ENCODE measurements at regions not wholly inside any gene's neighbourhood (a gene's known extent, or its start where the extent isn't known, plus 50 kb on each side); places are given as distances from the start of the nearest gene placed in this dataset.

DNA sequence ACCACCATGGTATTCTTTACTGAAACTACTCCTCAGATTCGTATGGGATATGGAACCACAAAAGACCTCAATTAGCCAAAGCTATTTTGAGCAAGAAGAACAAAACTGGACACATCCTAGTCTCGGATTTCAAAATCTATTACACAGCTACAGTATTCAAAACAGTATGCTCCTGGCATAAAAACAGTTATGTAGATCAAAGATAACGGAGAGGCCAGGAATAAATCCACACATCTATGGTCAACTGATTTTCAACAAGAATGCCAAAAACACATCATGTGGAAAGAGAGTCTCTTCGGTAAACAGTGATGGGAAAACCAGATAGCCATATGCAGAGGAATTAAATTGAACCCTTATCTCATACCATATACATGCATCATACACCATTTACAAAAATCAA is 155.3 kb downstream of the SPCS3 start:
- DNase-seq (ENCODE audit: low read depth in 2 of 2), result peak in 1 of 2 donors; percentile 24
- no peak overlapping the region for H3K4me3 ChIP-seq (replicated peaks in 1 of 2; ENCODE audit: low read depth in 2 of 2, low read length in 2 of 2)
- TF ChIP-seq CTCF (IDR thresholded peaks at IDR 0.05; ENCODE audit: low read depth, low read length), result no peak

DNA sequence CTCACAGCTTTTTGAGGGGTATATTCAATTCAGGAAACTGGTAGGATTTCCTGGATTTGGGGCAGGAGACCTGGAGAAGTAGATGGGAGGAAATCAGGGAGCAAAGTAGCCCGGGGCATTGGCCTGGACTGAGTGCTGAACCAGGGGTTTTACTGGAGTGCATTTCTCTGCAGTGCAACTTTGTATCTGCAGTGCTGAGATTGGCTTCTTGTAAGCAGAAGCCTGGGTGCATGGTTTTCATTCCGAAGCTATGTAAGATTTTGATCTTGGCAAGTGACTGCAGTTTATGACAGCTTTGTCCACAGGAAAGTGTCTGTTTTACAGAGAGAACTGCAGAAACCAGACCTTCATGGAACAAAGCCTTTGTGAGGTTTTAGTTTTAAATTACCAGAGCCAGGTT is 158.3 kb downstream of the SPCS3 start:
- no peak for TF ChIP-seq CTCF (IDR thresholded peaks at IDR 0.05; ENCODE audit: low read depth, low read length)
- peak in 1 of 2 donors; percentile 29 for DNase-seq (ENCODE audit: low read depth in 2 of 2)
- H3K4me3 ChIP-seq (replicated peaks in 1 of 2; ENCODE audit: low read depth in 2 of 2, low read length in 2 of 2), result no peak overlapping the region

DNA sequence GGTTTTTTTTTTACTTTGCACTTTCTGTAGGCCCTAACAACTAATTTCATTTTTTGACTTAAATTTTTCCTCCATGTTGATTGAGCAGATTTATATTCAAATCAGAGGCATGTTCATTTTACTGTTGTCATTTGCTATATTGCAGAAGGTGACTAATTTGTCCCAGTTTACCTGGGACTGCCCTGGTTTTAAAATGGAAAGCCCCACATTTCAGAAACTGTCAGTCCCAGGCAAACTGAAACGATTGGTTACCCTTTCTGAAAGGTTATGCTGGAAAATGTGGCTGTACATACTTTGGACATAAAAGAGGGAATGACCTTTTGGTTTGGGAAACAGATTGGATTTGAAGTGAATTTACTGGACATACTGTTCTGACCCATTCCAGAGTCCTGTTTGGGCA is 160.0 kb downstream of the SPCS3 start:
- no peak for DNase-seq (ENCODE audit: low read depth in 2 of 2)
- TF ChIP-seq CTCF (IDR thresholded peaks at IDR 0.05; ENCODE audit: low read depth, low read length), result no peak
- no peak overlapping the region for H3K4me3 ChIP-seq (replicated peaks in 1 of 2; ENCODE audit: low read depth in 2 of 2, low read length in 2 of 2)

DNA sequence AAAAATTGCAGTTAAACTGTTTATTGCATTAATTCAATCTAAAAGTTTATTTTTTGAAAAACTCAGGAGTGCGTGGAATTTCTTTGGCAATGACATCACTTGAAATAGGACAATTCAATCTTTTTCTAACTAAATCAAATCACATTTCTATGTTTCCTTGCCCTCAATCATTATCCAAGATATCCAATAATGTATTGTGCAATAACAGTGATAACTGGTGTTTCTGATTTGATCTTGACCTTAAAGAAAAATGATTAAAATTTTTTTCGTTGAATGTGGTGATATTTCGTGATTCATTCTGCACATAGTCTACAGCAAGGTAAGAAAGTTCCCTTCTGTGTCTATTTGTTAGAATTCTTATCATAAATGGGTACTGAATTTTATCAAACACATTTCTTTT is 163.2 kb downstream of the SPCS3 start:
- H3K4me3 ChIP-seq (replicated peaks in 1 of 2; ENCODE audit: low read depth in 2 of 2, low read length in 2 of 2), result no peak overlapping the region
- DNase-seq (ENCODE audit: low read depth in 2 of 2), result no peak
- TF ChIP-seq CTCF (IDR thresholded peaks at IDR 0.05; ENCODE audit: low read depth, low read length), result no peak

DNA sequence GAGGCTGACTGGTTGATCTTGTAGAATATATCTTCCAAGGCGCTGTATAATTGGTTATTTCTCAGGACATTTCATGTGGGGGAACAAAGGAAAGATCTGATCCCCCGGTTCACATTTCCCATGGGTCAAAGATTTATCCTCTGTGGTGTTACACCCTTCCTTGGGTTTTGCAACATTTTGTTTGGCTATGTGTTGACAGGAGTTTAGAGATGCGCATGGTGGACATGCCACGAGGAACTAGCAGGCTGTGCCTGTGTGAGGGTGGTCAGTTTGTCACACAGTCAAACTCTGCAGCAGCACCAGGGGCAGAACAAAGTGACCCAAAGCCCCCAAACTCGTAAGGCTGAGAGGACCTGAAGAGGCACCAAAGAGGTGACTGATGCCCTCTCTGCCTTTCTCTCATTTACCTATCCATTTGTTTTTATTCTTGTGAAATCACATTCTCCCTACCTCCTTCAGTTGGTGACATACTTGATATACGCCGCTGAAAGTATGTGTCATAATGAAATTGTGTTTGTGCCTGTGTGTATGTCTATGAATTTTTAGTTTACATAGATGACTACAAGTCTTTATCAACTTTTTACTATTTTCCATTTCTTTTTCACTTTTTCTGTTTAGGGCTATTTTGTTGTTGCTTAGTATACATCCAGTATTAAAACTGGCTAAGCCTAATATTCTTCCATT is 164.7 kb downstream of the SPCS3 start:
- TF ChIP-seq CTCF (IDR thresholded peaks at IDR 0.05; ENCODE audit: low read depth, low read length), result no peak
- no peak overlapping the region for H3K4me3 ChIP-seq (replicated peaks in 1 of 2; ENCODE audit: low read depth in 2 of 2, low read length in 2 of 2)
- no peak for DNase-seq (ENCODE audit: low read depth in 2 of 2)

DNA sequence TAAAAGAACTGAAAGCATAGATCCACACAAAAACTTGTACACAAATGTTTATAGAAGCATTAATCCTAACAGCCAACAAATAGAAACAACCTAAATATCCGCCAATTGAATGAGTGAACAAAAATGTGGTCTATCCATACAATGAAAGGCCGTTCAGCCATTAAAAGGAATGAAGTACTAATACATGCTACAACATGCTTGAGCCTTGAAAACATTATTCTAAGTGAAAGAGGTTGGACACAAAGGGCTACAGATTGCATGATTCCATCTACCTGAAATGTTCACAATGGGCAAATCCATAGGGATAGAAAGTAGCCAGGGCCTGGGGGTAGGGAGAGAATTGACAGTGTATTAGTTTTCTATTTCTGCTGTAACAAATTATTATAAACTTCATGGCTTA is 169.2 kb downstream of the SPCS3 start:
- no peak for DNase-seq (ENCODE audit: low read depth in 2 of 2)
- no peak for TF ChIP-seq CTCF (IDR thresholded peaks at IDR 0.05; ENCODE audit: low read depth, low read length)
- no peak overlapping the region for H3K4me3 ChIP-seq (replicated peaks in 1 of 2; ENCODE audit: low read depth in 2 of 2, low read length in 2 of 2)
